ENCODE measurements at regions not wholly inside any gene's neighbourhood (a gene's known extent, or its start where the extent isn't known, plus 50 kb on each side); places are given as distances from the start of the nearest gene placed in this dataset.

DNA sequence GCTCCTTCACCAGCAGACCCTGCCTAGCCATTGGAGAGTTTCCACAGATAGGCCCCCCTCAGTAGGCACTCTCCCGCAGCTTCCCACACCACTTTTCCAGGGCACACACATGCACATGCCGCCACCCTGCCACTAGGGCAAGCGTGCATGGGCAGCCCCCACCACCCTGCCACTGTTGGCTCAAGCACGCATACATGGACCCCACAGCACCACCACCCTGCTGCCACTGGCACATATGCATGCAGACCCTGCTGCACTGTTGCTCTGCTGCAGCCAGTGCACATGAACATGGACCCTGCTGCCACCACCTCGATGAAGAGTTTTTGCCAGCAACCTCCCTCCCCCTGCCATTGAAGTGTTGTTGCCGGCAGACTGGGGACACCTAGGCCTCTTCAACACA lies 154.9 kb downstream of the FTCDNL1 start:
- H3K4me1 ChIP-seq (ENCODE audit: control insufficient read depth in 1 of 2, low read depth in 2 of 2), result no peaks in the 10 kb centered on the region
- ATAC-seq (ENCODE audit: insufficient number of reproducible peaks, low FRiP score, low read depth), result no peak

DNA sequence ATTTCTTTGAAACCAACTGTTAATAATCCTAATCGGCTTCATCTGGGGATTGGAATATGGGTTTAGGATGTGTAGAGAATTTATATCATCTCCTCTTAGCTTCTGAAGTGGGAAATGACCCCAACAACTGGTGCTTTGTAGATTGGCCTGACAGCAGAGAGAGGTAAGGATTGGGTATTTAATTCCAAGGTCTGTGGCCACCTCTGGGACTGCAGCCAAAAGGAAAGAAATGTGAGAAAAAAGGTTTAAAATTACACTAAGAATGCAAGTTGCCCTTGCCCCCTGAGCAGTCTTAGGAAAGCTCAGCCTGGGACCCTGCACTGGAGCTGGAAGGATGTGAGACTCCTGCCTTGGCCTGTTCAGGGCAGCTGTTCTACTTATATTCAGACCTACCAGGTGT lies 157.1 kb downstream of the FTCDNL1 start:
- Histone ChIP-seq H3K36me3 (no peaks in the 10 kb centered on the region), H3K9me3 (no peaks in the 10 kb centered on the region), H3K4me3 (no peak overlapping the region), H3K27ac (no peak overlapping the region), H3K27me3 (replicated peaks; ENCODE audit: insufficient read depth) (no peaks in the 10 kb centered on the region), H3K4me1 (ENCODE audit: control insufficient read depth in 1 of 2, low read depth in 2 of 2) (no peaks in the 10 kb centered on the region)
- TF ChIP-seq, protein P1, sequence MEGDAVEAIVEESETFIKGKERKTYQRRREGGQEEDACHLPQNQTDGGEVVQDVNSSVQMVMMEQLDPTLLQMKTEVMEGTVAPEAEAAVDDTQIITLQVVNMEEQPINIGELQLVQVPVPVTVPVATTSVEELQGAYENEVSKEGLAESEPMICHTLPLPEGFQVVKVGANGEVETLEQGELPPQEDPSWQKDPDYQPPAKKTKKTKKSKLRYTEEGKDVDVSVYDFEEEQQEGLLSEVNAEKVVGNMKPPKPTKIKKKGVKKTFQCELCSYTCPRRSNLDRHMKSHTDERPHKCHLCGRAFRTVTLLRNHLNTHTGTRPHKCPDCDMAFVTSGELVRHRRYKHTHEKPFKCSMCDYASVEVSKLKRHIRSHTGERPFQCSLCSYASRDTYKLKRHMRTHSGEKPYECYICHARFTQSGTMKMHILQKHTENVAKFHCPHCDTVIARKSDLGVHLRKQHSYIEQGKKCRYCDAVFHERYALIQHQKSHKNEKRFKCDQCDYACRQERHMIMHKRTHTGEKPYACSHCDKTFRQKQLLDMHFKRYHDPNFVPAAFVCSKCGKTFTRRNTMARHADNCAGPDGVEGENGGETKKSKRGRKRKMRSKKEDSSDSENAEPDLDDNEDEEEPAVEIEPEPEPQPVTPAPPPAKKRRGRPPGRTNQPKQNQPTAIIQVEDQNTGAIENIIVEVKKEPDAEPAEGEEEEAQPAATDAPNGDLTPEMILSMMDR (IDR thresholded peaks at IDR 0.05), result no peak
- DNase-seq (ENCODE audit: low spot score) (no peak), ATAC-seq (ENCODE audit: insufficient number of reproducible peaks, low FRiP score, low read depth) (no peak)

More for the DNA sequence above, 154.9 kb downstream of the FTCDNL1 start:
- TF ChIP-seq, protein P1 (IDR thresholded peaks at IDR 0.05), result no peak
- DNase-seq (ENCODE audit: low spot score), result no peak
- H3K27ac ChIP-seq, result no peak overlapping the region
- no peak overlapping the region for H3K4me3 ChIP-seq
- H3K27me3 ChIP-seq (replicated peaks; ENCODE audit: insufficient read depth), result no peaks in the 10 kb centered on the region
- no peaks in the 10 kb centered on the region for H3K36me3 ChIP-seq
- no peaks in the 10 kb centered on the region for H3K9me3 ChIP-seq

DNA sequence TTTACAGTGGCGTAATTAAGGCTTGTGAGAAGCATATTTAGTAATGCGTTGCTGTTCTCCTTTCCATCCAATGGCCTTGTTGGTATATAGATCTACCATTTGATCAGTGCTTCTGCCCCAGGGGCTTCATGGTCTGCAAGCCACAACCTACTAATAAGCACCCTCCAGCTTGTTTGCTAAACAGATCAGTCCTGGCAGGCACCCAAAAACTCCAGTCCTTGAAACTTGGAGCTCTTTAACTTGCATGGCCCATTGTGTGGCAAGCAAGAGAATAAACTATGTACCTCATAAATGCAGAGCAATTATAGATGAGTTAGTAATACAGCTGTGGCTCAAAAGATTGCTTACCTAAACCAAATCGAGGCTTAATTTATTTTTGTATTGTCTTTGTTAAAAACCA lies 158.5 kb downstream of the FTCDNL1 start:
- TF ChIP-seq, protein P1 (IDR thresholded peaks at IDR 0.05), result no peak
- no peaks in the 10 kb centered on the region for H3K36me3 ChIP-seq
- H3K9me3 ChIP-seq, result no peaks in the 10 kb centered on the region
- ATAC-seq (ENCODE audit: insufficient number of reproducible peaks, low FRiP score, low read depth), result no peak
- no peaks in the 10 kb centered on the region for H3K27me3 ChIP-seq (replicated peaks; ENCODE audit: insufficient read depth)
- DNase-seq (ENCODE audit: low spot score), result no peak
- H3K4me3 ChIP-seq, result no peak overlapping the region
- H3K27ac ChIP-seq, result no peak overlapping the region
- H3K4me1 ChIP-seq (ENCODE audit: control insufficient read depth in 1 of 2, low read depth in 2 of 2), result no peaks in the 10 kb centered on the region

DNA sequence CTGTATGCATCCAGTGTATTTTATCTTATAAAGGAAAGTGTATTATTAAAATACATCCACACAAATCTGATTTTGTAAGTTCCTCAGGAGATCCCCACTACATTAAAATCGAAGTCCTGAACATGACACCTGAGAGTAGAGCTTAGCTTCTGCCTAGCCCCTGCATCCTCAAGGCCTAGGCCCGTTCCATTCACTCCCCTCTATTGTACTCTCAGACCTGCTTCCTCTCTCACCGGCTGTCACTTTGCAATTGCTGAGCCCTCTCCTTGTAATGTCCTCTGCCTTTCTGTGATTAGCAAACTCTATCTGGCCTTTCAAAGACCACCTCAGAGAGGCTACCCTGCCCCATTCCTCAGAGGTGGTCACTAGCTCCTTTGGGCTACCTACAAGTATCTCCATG lies 160.8 kb downstream of the FTCDNL1 start:
- no peak overlapping the region for H3K27ac ChIP-seq
- H3K4me3 ChIP-seq, result no peak overlapping the region
- H3K9me3 ChIP-seq, result no peaks in the 10 kb centered on the region
- no peaks in the 10 kb centered on the region for H3K27me3 ChIP-seq (replicated peaks; ENCODE audit: insufficient read depth)
- ATAC-seq (ENCODE audit: insufficient number of reproducible peaks, low FRiP score, low read depth), result no peak
- TF ChIP-seq, protein P1 (IDR thresholded peaks at IDR 0.05), result no peak
- no peaks in the 10 kb centered on the region for H3K36me3 ChIP-seq
- DNase-seq (ENCODE audit: low spot score), result no peak
- no peaks in the 10 kb centered on the region for H3K4me1 ChIP-seq (ENCODE audit: control insufficient read depth in 1 of 2, low read depth in 2 of 2)

DNA sequence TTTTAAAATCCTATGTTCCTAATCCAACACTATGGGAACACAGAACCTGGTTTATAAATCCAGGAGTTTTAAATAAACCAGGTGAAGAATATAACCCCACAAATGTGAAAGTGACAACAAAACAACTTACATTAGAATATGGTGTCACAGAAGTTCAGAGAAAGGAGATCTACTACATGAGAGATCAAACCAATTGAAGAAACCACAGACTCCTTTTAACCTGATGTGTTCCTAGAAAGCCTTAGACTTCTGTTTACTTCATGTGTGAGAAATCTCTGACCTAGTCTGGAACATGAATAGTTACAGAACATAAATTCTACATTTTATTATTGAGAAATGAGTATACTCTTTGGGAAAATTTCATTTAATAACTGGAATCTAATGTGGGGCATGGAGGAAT lies 165.3 kb downstream of the FTCDNL1 start:
- Histone ChIP-seq H3K27ac (no peak overlapping the region), H3K4me3 (no peak overlapping the region), H3K4me1 (ENCODE audit: control insufficient read depth in 1 of 2, low read depth in 2 of 2) (no peaks in the 10 kb centered on the region), H3K36me3 (no peaks in the 10 kb centered on the region), H3K9me3 (no peaks in the 10 kb centered on the region), H3K27me3 (replicated peaks; ENCODE audit: insufficient read depth) (no peaks in the 10 kb centered on the region)
- TF ChIP-seq, protein P1 (IDR thresholded peaks at IDR 0.05), result no peak
- no peak for ATAC-seq (ENCODE audit: insufficient number of reproducible peaks, low FRiP score, low read depth)
- DNase-seq (ENCODE audit: low spot score), result no peak

Measured in thoracic aorta (tissue), 2 donors.